Lung (tissue), 11 donors: ENCODE measurements at regions not wholly inside any gene's neighbourhood (a gene's known extent, or its start where the extent isn't known, plus 50 kb on each side); places are given as distances from the start of the nearest gene placed in this dataset.
A peak's percentile ranks its signal among the peaks of the same experiment; 100 is the strongest.

Source experiments
- ATAC-seq: fragments of 200-7000 bp; cut with Tn5 transposase; one replicate; pipeline ENCODE4 v1.9.1; 2020; ENCODE audit warnings: moderate number of reproducible peaks; ENCODE audit not compliant: insufficient read depth, low FRiP score
- DNase-seq, 3 donors: peaks; one replicate each; pipeline ENCODE4 v3.0.0-alpha.2; 2013 to 2017
- H3K27ac ChIP-seq, 2 donors: one replicate each; pipeline ENCODE4 v1.5.1; 2013; ENCODE audit warnings: mild to moderate bottlenecking in 2 of 2, moderate library complexity in 2 of 2, control low read depth in 1 of 2, inconsistent platforms in 1 of 2, low read depth in 1 of 2, low read length in 1 of 2
- H3K27me3 ChIP-seq, 3 donors: one replicate each; pipeline ENCODE4 v1.5.1; 2013; ENCODE audit warnings: low read length in 2 of 3; ENCODE audit not compliant: control insufficient read depth in 3 of 3, insufficient read depth in 3 of 3
- H3K36me3 ChIP-seq, 4 donors: one replicate each; pipeline ENCODE4 v1.5.1; 2013; ENCODE audit warnings: low read length in 4 of 4, mild to moderate bottlenecking in 1 of 4, moderate library complexity in 1 of 4; ENCODE audit not compliant: control insufficient read depth in 4 of 4, insufficient read depth in 4 of 4
- H3K4me1 ChIP-seq, 5 donors: one replicate each; pipeline ENCODE4 v1.5.1; 2013; ENCODE audit warnings: low read length in 5 of 5, mild to moderate bottlenecking in 2 of 5, moderate library complexity in 1 of 5; ENCODE audit not compliant: control insufficient read depth in 5 of 5, insufficient read depth in 5 of 5
- H3K4me3 ChIP-seq: one replicate; pipeline ENCODE4 v1.5.1; 2013; ENCODE audit warnings: mild to moderate bottlenecking, control low read depth, moderate library complexity
- H3K9ac ChIP-seq, 2 donors: one replicate each; pipeline ENCODE4 v1.5.1; 2013; ENCODE audit warnings: low read length in 2 of 2, control low read depth in 1 of 2; ENCODE audit not compliant: insufficient read depth in 1 of 2
- H3K9me3 ChIP-seq, 4 donors: one replicate each; pipeline ENCODE4 v1.5.1; 2013; ENCODE audit warnings: low read length in 3 of 4, mild to moderate bottlenecking in 1 of 4, moderate library complexity in 1 of 4; ENCODE audit not compliant: control insufficient read depth in 4 of 4, insufficient read depth in 3 of 4
- CTCF ChIP-seq: IDR thresholded peaks from 2 replicates; pipeline ENCODE4 v1.5.1; 2012; ENCODE audit warnings: mild to moderate bottlenecking; ENCODE audit errors: control extremely low read depth, extremely low read depth
- WGBS, 2 donors: extraction: QIAGEN DNeasy Blood & Tissue Kit; methylation state at CpG; one replicate each; pipeline ENCODE4 v1.1.7; 2013; 5-methylcytosine and 5-hydroxymethylcytosine counted together
- donor health status: control.
- donor health status: control.
- donor health status: Bipolar disorder and iron deficiency.
- donor health status: healthy.
- donor health status: DM: yes; HTN: yes; CAD: no.

- peak in 1 of 3 donors; percentile 14 for DNase-seq
- Histone ChIP-seq H3K27me3 (no peaks in the 10 kb centered on the region), H3K9me3 (no peaks in the 10 kb centered on the region), H3K27ac (no peak overlapping the region), H3K4me1 (peaks cover 0 to 5% (median 2%) of the 10 kb centered on the region in 5 donors), H3K4me3 (no peak overlapping the region), H3K36me3 (no peaks in the 10 kb centered on the region), H3K9ac (no peak overlapping the region)
- 89 to 90% methylated on average over 1 of the region's 1 CpG for WGBS, 2 donors
- TF ChIP-seq CTCF = no peak
- peak; percentile 49 for ATAC-seq
These were observed 54.4 kb upstream of the JAK1 start for GRCh38 chr1:65020774-65021173.

- Histone ChIP-seq H3K27me3 (no peaks in the 10 kb centered on the region), H3K4me3 (no peak overlapping the region), H3K9ac (no peak overlapping the region), H3K27ac (no peak overlapping the region), H3K36me3 (no peaks in the 10 kb centered on the region), H3K4me1 (peaks cover 0 to 11% (median 2%) of the 10 kb centered on the region in 5 donors), H3K9me3 (no peaks in the 10 kb centered on the region)
- WGBS, 2 donors = 27 to 50% methylated on average over 1 of the region's 1 CpG
- TF ChIP-seq CTCF = no peak
- ATAC-seq = no peak
- peak in 2 of 3 donors; percentile 28 to 32 for DNase-seq
These were observed 55.4 kb upstream of the JAK1 start for GRCh38 chr1:65021795-65022194.

GRCh38 chr1:65022216-65022615, 55.9 kb upstream of the JAK1 start:
- no peak for ATAC-seq
- H3K9ac ChIP-seq = no peak overlapping the region
- no peak overlapping the region for H3K27ac ChIP-seq
- no peak for DNase-seq
- no peak for TF ChIP-seq CTCF
- no peaks in the 10 kb centered on the region for H3K9me3 ChIP-seq
- no peaks in the 10 kb centered on the region for H3K36me3 ChIP-seq
- no peak overlapping the region for H3K4me3 ChIP-seq
- peaks cover 0 to 11% (median 2%) of the 10 kb centered on the region in 5 donors for H3K4me1 ChIP-seq
- no peaks in the 10 kb centered on the region for H3K27me3 ChIP-seq

- WGBS, 2 donors = 97 to 99% methylated on average over 3 of the region's 3 CpGs
- Histone ChIP-seq H3K36me3 (peaks cover 0 to 2% (median under 1%) of the 10 kb centered on the region in 4 donors), H3K4me1 (peaks cover 0 to 18% (median 2%) of the 10 kb centered on the region in 5 donors), H3K27me3 (no peaks in the 10 kb centered on the region), H3K9ac (no peak overlapping the region), H3K4me3 (no peak overlapping the region), H3K27ac (no peak overlapping the region), H3K9me3 (no peaks in the 10 kb centered on the region)
- TF ChIP-seq CTCF = no peak
- ATAC-seq (no peak), DNase-seq (no peak)
These were observed 59.4 kb upstream of the JAK1 start for GRCh38 chr1:65025794-65026193.
